Caco-2 (cell line): ENCODE measurements at regions not wholly inside any gene's neighbourhood (a gene's known extent, or its start where the extent isn't known, plus 50 kb on each side); places are given as distances from the start of the nearest gene placed in this dataset.

Source experiments
- BruUV-seq: library from RNA; stranded (reverse); fragments of 400-500 nt; replicated peaks from 2 replicates; lab custom pipeline; 2021; lab: Mats Ljungman, UMichigan
- CTCF ChIA-PET: fragments of 300-600 bp; sonication (Branson Sonifier 250); formaldehyde crosslinking; loops from one replicate; lab custom pipeline; 2022; ENCODE audit warnings: antibody characterized with exemption; lab: Charles Lee
- POLR2A ChIA-PET: fragments of 300-600 bp; sonication (Branson Sonifier 250); formaldehyde crosslinking; loops from one replicate; lab custom pipeline; 2022; ENCODE audit warnings: antibody characterized with exemption; lab: Charles Lee
- DNase-seq, 2 experiments: peaks; one replicate each; pipeline versions ENCODE4 v3.0.0 to v3.0.0-alpha.2; 2020 to 2022
- H3K27me3 ChIP-seq: replicated peaks from 2 replicates; pipeline ENCODE4 v1.6.0; 2011; ENCODE audit warnings: low read length; ENCODE audit not compliant: control insufficient read depth, insufficient read depth
- H3K36me3 ChIP-seq: 2 replicates; pipeline ENCODE4 v1.5.1; 2011; ENCODE audit warnings: low read length; ENCODE audit not compliant: control insufficient read depth, insufficient read depth
- H3K4me1 ChIP-seq: fragments of 250-450 bp; sonication (Bioruptor Pico); 2 replicates; pipeline ENCODE4 v1.5.1; 2020; ENCODE audit warnings: mild to moderate bottlenecking
- H3K4me3 ChIP-seq: 2 replicates; pipeline ENCODE4 v1.5.1; 2011; ENCODE audit warnings: low read depth, mild to moderate bottlenecking, control low read depth, low read length
- H3K9me3 ChIP-seq: fragments of 250-450 bp; sonication (Bioruptor Pico); 2 replicates; pipeline ENCODE4 v1.5.1; 2020; ENCODE audit warnings: mild to moderate bottlenecking, moderate library complexity
- H3K27ac Mint-ChIP-seq: one replicate; pipeline ENCODE4 v1.8.0; 2022; ENCODE audit warnings: mixed read lengths; ENCODE audit not compliant: unreplicated experiment
- H3K27me3 Mint-ChIP-seq: one replicate; pipeline ENCODE4 v1.8.0; 2022; ENCODE audit warnings: mixed read lengths; ENCODE audit not compliant: insufficient read depth, unreplicated experiment
- H3K36me3 Mint-ChIP-seq: one replicate; pipeline ENCODE4 v1.8.0; 2022; ENCODE audit warnings: mild to moderate bottlenecking, mixed read lengths; ENCODE audit not compliant: insufficient read depth, unreplicated experiment
- H3K4me1 Mint-ChIP-seq: one replicate; pipeline ENCODE4 v1.8.0; 2022; ENCODE audit warnings: low read depth, mixed read lengths; ENCODE audit not compliant: unreplicated experiment
- H3K4me3 Mint-ChIP-seq: one replicate; pipeline ENCODE4 v1.8.0; 2022; ENCODE audit warnings: mild to moderate bottlenecking, moderate library complexity, mixed read lengths; ENCODE audit not compliant: unreplicated experiment
- H3K9me3 Mint-ChIP-seq: one replicate; pipeline ENCODE4 v1.8.0; 2022; ENCODE audit warnings: mixed read lengths; ENCODE audit not compliant: unreplicated experiment
- CTCF ChIP-seq, 2 experiments: fragments of 200-600 bp in 1 of 2; IDR thresholded peaks; 1 replicate in 1 of 2; 2 replicates in 1 of 2; pipeline versions ENCODE4 v1.5.1 to v1.8.0; 2011 to 2022; ENCODE audit warnings: antibody characterized with exemption in 1 of 2, control low read depth in 1 of 2, inconsistent platforms in 1 of 2, low read depth in 1 of 2, low read length in 1 of 2, mild to moderate bottlenecking in 1 of 2, moderate library complexity in 1 of 2; ENCODE audit not compliant: insufficient read depth in 1 of 2, severe bottlenecking in 1 of 2, unreplicated experiment in 1 of 2
- intact Hi-C: fragments of 100-400 bp; cut with micrococcal nuclease; formaldehyde crosslinking; loops from one replicate; pipeline ENCODE4 v1.10.0; 2022; ENCODE audit not compliant: unreplicated experiment

- CTCF ChIA-PET, result no interaction called here
These were observed 69.0 kb upstream of the EPCAM start for GRCh38 chr2:47300081-47300480.

GRCh38 chr2:47299555-47299954 is 69.6 kb upstream of the EPCAM start:
- intact Hi-C loops, result no loop called here
- CTCF ChIA-PET, result no interaction called here
- DNase-seq, result no peak
- Histone ChIP-seq H3K4me3 (no peak overlapping the region), H3K27me3 (no peaks in the 10 kb centered on the region), H3K4me1 (peaks cover 74% of the 10 kb centered on the region), H3K9me3 (no peaks in the 10 kb centered on the region), H3K36me3 (no peaks in the 10 kb centered on the region)
- H3K36me3 Mint-ChIP-seq, result no peaks in the 10 kb centered on the region
- no peak overlapping the region for H3K4me3 Mint-ChIP-seq
- no TSS peak for BruUV-seq
- TF ChIP-seq CTCF (IDR thresholded peaks at IDR 0.05; ENCODE audit: insufficient read depth in 1 of 2, low read depth in 1 of 2, low read length in 1 of 2, severe bottlenecking in 1 of 2, unreplicated experiment in 1 of 2), result no peak
- H3K27ac Mint-ChIP-seq, result no peak overlapping the region
- no peaks in the 10 kb centered on the region for H3K9me3 Mint-ChIP-seq
- POLR2A ChIA-PET, result no interaction called here
- H3K27me3 Mint-ChIP-seq, result no peaks in the 10 kb centered on the region
- peaks cover 51% of the 10 kb centered on the region for H3K4me1 Mint-ChIP-seq

More at GRCh38 chr2:47300081-47300480, 69.0 kb upstream of the EPCAM start:
- Mint-ChIP-seq H3K4me3 (no peak overlapping the region), H3K4me1 (peaks cover 55% of the 10 kb centered on the region), H3K9me3 (no peaks in the 10 kb centered on the region), H3K27me3 (no peaks in the 10 kb centered on the region), H3K27ac (no peak overlapping the region), H3K36me3 (peaks cover 3% of the 10 kb centered on the region)
- no peaks in the 10 kb centered on the region for H3K27me3 ChIP-seq
- intact Hi-C loops, result no loop called here
- H3K4me3 ChIP-seq, result no peak overlapping the region
- no peaks in the 10 kb centered on the region for H3K36me3 ChIP-seq
- DNase-seq, result no peak
- no peaks in the 10 kb centered on the region for H3K9me3 ChIP-seq
- TF ChIP-seq CTCF (IDR thresholded peaks at IDR 0.05; ENCODE audit: insufficient read depth in 1 of 2, low read depth in 1 of 2, low read length in 1 of 2, severe bottlenecking in 1 of 2, unreplicated experiment in 1 of 2), result no peak
- BruUV-seq, result no TSS peak
- H3K4me1 ChIP-seq, result peaks cover 78% of the 10 kb centered on the region
- POLR2A ChIA-PET, result no interaction called here

- ChIA-PET CTCF (no interaction called here), POLR2A (interaction anchor here (0.6 kb wide), 1 partner anchor 76 kb away, joined by 3 read pairs; no protein-coding TSS in a partner anchor)
- Mint-ChIP-seq H3K9me3 (no peaks in the 10 kb centered on the region), H3K27me3 (no peaks in the 10 kb centered on the region), H3K27ac (peak overlapping the region; percentile 52), H3K4me3 (no peak overlapping the region), H3K36me3 (no peaks in the 10 kb centered on the region), H3K4me1 (peaks cover 49% of the 10 kb centered on the region)
- H3K36me3 ChIP-seq, result no peaks in the 10 kb centered on the region
- no peaks in the 10 kb centered on the region for H3K9me3 ChIP-seq
- H3K27me3 ChIP-seq, result no peaks in the 10 kb centered on the region
- TF ChIP-seq CTCF (IDR thresholded peaks at IDR 0.05; ENCODE audit: insufficient read depth in 1 of 2, low read depth in 1 of 2, low read length in 1 of 2, severe bottlenecking in 1 of 2, unreplicated experiment in 1 of 2), result no peak
- H3K4me1 ChIP-seq, result peaks cover 72% of the 10 kb centered on the region
- DNase-seq, result no peak
- H3K4me3 ChIP-seq, result no peak overlapping the region
- intact Hi-C loops, result no loop called here
- BruUV-seq, result no TSS peak
These were observed 70.3 kb upstream of the EPCAM start for GRCh38 chr2:47298771-47299170.
